HG02763 (cell line): ENCODE measurements at regions not wholly inside any gene's neighbourhood (a gene's known extent, or its start where the extent isn't known, plus 50 kb on each side); places are given as distances from the start of the nearest gene placed in this dataset.
"Not testable (repeated sequence)": the region's sequence is repeated elsewhere in the genome, so short reads cannot be mapped to it uniquely, and the experiment has no call there.

Experiments used
- ATAC-seq: cut with Tn5 transposase; IDR thresholded peaks from one replicate; pipeline ENCODE4 v1.9.1; 2021; ENCODE audit warnings: mild to moderate bottlenecking, moderate library complexity; ENCODE audit not compliant: unreplicated experiment

DNA sequence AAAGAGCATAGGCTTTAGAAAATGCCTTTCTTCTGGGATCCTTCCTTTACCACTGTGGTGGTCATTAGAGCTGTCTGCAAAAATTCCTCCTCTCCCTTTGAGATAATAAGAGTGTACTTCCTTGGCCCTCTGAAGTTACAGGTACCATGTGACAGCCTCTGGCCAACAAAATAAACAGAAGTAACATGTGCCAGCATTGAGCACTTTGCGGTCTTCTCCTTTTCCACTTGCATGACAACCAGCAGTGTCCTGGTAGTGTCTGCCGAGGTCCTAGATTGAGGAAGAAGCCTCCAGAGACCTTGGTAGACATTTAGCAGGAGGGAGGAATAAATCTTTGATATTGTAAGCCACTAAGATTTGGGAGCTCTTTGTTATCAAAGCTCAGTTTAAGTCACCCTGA, 87.5 kb upstream of the ARID1B start:
- ATAC-seq = no peak

- ATAC-seq = no peak
These were observed 88.6 kb upstream of the ARID1B start for GRCh38 chr6:156688620-156688971.

DNA sequence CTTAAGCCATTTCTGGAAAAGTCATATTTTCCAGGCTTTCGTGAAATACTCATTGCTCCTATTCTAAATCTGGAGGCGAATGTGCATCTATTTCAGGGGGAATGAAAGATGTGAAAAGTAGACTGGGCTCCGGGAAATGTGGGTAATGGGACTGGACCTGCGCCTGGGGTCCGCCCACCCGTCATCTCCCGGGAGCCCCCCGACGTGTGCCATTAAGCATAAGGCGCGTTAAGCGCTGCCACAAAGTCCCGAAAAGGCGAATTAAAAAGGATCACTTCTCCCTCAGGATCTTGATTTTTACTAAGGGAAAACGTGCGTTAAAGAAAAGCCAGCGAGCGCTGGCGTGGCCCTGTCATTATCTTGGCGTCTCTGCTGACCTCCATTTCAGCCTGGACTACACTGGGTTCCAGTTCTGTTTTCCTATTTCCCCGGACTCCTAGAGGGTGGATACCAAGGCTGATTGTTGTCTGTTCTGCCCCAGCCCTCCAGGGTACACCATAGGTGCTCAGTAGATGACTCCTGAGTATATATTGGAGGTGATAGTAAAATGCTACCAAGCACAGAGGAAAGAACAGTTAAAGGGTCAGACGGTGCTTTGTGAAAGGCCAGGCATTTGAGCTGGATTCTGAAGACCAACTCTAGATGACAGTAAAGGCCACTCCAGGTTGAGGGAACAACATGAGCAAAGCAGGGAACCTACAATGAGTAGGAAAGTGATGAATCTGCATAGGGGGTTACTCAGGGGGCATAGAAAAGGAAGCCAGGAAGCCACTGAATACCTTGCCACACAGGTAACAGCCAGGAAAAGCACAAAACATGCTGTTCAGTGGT, 89.2 kb upstream of the ARID1B start:
- no peak for ATAC-seq

DNA sequence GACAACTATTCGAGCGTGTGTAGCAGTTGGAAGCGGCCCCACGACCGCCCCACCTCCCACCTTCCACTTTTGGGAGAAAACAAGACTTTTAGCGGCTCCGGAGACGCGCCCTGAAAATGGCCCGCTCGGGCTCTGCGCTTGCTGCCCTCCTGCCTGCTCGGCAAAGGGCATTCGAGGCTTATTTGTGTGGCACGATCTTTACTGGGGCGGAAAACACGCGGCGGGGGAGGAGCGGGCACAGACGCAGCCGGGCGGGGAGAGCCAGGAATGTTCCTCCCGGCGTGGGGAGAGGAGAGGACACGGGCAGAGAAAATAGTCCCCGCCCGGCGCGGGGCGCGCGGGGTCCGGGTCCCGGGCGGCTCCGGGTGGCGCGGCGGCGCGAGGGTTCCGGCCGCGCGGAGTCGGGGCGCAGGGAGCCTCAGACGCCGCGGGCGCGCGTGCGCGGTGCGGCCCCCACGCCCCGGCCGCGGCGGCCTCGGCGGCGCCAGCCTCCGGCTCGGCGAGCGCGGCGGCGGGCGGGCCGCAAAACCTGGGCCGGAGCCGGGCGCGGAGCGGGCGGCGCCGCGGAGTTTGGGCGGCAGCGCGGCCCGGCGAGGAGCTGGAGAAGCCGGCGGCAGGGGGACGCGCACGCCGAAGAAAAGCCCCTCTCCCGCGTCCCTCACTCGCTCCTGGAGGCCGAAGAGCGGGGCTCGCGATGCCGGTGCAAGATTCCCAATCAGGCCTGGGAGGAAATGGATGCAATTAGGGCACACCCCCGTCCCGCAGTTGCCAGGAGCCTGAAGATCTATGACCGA, 90.0 kb upstream of the ARID1B start:
- peak; percentile 74 for ATAC-seq

DNA sequence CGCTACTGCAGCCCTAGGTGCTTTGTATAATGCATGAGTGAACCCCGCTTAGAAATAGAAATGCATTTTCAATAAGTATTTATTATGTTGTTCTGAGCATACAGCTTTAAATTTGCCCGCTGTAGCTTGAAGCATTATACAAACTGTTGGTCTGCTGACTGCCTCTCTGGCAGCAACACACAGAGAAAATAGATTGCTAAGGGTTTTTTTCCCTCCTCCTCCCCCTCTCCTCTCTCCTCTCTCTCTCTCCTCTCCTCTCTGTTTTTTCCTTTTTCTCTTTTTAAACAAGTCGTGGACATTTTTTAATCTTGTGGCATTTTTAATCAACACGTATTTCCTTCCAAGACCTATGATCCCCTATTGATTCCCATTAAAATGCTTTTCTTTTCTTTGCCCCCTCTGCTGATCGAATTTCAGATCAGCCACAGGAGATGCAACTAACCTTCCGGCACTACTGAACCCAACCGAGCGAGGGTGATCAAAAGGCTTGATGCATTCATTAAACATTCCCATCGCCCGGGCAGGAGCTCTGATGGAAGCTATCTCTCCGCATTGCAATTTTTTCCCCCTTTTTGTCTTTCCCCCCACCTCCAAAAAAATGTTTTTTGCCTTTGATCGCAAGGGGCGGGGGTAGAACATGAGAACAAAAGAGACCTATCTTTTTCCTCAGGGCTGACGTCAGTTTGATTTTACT, 90.7 kb upstream of the ARID1B start:
- no peak for ATAC-seq

- no peak for ATAC-seq
These were observed 91.4 kb upstream of the ARID1B start for GRCh38 chr6:156685823-156686222.

DNA sequence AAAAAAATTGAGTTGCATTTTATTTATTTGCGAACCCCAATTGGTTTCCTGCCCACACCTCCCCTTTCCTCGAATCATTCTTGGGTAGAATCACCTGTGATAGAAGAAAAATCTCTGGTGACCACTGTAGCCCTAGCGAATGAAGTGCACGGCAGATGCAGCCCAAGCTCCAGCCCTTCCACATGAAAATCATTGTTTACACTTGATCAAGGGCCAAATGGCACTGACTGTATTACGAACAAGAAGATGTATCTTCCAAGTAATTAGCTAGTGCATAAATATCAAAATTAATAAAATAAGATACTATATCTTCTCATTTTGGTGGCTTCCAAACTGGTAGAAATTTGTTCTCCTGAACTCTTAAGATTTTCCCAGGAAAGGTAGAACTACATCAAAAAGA, 93.4 kb upstream of the ARID1B start:
- no peak for ATAC-seq

DNA sequence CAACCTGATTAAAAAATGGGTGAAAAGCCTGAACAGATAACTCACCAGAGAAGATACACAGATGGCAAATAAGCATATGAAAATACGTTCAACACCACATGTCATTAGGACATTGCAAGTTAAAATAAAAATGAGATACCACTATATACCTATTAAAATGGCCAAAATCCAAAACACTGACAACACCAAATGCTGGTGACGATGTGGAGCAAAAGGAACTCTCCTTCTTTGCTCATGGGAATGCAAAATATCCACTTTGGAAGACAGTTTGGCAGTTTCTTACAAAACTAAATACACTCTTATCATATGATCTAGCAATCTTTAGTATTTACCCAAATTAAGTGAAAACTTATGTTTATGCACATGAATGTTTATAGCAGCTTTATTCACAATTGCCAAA, 100.5 kb upstream of the ARID1B start:
- ATAC-seq = no peak

DNA sequence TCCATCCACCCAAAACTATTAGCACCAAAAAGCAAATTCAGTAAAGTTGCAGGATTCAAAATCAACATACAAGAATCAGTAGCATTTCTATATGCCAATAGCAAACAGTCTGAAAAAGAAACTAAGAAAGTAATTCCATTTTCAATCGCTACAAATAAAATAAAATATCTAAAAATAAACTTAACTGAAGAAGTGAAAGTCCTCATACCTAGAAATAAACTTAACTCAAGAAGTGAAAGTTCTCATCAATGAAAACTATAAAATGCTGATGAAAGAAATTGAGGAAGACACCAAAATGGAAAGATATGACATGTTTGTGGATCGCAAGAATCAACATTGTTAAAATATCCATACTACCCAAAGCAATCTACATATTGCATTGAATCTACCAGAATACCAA, 103.0 kb upstream of the ARID1B start:
- ATAC-seq = no peak

DNA sequence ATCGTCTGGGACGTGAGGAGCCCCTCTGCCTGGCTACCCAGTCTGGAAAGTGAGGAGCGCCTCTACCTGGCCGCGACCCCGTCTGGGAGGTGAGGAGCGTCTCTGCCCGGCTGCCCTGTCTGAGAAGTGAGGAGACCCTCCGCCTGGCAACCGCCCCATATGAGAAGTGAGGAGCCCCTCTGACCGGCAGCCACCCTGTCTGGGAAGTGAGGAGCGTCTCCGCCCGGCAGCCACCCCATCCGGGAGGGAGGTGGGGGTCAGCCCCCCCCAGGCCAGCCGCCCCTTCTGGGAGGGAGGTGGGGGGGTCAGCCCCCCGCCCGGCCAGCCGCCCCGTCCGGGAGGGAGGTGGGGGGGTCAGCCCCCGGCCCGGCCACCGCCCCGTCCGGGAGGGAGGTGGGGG, 107.1 kb upstream of the ARID1B start:
- ATAC-seq = not testable (repeated sequence)

DNA sequence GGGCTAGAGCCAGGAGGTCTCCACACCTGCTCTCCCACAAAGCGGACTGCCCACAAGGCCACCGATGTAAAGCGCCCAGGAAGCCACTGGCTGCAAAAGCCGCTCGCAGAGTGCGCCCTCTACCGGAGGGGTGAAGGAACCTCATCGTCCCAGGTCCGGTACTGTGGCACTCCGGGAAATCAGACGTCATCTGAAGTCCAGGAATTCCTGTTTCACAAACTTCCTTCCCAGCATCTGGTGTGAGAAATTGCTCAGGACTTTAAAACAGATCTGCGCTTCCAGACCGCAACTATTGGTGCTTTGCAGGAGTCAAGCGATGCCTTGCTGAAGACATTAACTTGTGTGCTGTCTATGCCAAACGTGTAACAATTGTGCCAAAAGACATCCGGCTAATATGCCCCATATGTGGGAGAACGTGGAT, 115.1 kb upstream of the ARID1B start:
- ATAC-seq = no peak

DNA sequence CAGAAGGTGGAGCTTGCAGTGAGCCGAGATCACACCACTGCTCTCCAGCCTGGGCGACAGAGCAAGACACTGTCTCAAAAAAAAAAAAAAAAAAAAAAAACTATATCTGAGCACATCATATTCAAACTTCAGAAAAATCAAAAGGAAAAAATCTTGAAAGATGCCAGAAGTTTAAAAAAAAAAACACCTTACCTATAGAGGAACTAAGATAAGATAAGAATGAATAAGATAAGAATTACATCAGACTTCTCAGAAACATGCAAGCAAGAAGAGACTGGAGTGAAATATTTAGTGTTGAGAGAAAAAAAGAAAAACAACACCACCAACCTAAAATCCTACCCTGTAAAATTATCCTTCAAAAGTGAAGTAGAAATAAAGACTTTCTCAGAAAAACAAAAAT, 116.8 kb upstream of the ARID1B start:
- ATAC-seq = no peak

DNA sequence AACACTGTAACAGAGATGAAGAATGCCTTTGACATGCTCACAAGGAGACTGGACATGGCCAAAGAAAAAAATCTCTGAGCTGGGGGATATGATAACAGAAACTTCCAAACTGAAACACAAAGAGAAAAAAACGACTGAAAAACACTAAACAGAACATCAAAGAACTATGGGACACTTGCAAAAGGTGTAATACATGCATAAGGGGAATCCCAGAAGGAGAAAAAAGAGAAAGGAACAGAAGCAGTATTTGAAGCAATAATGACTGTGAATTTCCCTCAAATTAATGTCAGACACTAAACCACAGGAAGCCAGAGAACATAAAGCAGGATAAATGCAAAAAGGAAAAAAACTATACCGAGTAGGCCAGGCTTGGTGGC, 117.4 kb upstream of the ARID1B start:
- ATAC-seq = no peak

DNA sequence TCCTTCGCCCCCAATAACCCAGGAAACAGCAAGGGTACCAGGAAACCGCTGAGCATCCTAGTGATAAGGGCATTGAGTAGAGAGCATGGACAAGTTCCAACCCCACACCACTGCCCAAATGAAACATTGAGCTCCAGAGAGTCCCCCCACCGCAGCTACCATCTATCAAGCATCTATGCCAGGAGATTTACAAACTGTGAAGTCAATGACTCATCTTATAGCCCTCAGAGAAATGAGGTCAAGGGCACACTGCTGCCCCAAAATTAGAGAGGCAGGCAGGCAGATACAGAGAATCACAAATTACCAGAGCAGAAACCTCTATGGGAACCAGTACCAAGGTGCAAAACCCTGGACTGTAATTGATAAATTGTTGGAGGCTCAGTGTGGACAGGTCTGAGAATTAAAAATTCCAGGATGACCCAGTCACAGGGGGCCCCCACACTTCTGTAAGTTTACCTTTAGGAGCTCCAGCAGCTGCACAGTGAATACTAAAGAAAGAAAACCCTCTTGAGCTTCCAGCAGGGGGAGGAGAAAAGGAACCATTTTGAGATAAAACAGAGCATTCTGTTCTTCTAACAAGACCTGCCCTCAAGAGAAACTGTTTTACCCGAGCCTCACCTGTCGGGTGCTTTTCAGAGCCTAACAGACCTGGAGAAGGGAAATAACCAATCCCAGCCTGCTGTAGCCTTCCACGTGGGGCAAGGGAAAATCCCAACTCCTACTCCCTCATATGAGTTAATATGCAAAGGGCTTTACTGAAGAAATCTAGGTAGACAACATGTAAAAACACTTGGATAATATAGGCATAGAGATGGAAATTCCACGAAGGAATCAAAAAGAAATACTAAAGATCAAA, 118.0 kb upstream of the ARID1B start:
- ATAC-seq = no peak

DNA sequence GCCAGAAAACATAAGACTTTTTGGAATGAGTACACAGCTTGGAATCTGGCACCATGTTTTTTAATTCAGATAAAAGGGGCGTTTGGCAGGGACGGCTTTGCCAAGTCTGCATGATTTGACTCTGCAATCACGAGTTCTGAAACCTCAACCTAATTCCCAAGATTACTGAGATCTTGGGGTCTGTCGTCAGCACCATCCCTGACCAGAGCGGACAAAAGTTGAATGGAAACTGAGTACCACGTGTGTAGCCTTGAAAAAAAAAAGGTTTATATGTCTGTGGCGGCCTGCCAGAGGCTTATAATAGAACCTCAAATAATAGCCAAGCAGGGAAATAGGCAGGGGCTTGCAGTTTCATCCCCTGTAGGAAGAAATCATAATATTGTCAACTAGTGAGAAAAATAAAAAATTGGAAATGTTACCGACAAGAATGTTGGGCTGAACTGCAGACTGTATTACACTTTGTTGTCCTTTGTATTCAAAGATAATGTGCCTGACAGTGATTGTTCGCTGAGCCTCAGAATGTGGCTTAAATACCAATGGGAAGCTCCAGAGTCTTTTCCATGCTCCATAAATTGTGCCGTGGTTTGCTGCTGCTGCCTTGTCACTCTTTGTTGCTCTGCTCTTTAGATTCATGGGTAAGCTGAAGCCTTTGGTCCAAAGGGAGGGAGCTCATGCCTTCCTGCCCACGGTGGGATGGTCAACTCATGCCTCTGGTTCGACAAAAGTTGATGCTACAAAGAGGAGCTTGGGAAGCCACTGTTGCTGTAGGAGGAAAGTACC, 118.8 kb upstream of the ARID1B start:
- ATAC-seq = no peak

- ATAC-seq = no peak
These were observed 119.9 kb upstream of the ARID1B start for GRCh38 chr6:156657296-156657695.

GRCh38 chr6:156654919-156655918, 122.0 kb upstream of the ARID1B start:
- no peak for ATAC-seq

DNA sequence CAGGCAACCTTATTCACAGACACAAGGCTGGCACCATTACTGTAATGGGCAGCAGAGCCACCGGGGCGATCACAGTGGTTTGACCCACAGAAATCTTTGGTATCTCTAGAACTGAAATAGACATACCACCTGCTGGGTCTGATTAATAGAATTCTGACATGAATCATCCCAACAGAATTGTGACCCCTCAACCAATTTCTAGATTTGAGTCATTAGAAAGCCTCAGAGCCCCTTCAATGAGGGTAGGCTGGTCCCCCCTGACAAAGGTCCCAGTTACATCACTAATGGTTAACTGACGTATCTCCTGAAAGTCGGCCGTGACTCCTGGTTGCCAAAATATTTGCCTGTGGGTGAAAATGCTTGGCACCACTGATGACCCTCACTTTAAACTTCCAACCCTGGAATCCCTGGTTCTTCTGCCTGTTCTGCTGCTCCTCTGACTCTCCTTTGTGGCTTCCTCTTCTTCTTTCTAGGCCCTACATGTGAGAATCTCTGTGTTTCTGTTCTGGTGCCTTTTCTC, 124.9 kb upstream of the ARID1B start:
- ATAC-seq = no peak

- no peak for ATAC-seq
These were observed 125.7 kb upstream of the ARID1B start for GRCh38 chr6:156651486-156651885.
